ENCODE measurements at regions not wholly inside any gene's neighbourhood (a gene's known extent, or its start where the extent isn't known, plus 50 kb on each side); places are given as distances from the start of the nearest gene placed in this dataset.
"Not testable (repeated sequence)": the region's sequence is repeated elsewhere in the genome, so short reads cannot be mapped to it uniquely, and the experiment has no call there.

DNA sequence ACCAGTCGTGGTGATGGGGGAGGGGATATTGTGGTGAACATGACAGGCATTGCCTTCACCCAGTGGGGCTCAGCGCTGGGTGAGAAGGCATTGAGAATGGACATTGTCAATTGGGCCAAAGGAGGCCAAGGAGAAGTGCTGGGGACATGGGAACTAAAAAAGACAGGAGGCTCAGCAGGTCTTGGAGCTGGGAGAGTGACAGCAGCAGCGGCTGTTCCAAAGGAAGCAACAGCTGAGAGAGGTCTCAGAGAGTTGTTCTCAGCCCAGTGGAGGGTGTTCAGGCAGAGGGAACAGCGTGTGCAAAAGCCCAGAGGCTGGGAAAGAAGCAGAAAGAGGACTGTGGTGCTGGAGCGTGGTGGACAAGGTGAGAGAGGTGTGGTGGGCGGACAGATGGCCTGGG is 56.6 kb upstream of the ASNS start:
- H3K9me3 ChIP-seq (ENCODE audit: control insufficient read depth, insufficient read depth, low read length); H3K4me1 ChIP-seq (ENCODE audit: control insufficient read depth, insufficient read depth, low read length); H3K36me3 ChIP-seq (ENCODE audit: control insufficient read depth, insufficient read depth, low read length); H3K27ac ChIP-seq (ENCODE audit: low read depth, low read length); H3K9ac ChIP-seq (ENCODE audit: low read depth, low read length); H3K4me3 ChIP-seq (ENCODE audit: low read depth, low read length); H3K27me3 ChIP-seq (ENCODE audit: control insufficient read depth, insufficient read depth, low read length): not testable (repeated sequence)

DNA sequence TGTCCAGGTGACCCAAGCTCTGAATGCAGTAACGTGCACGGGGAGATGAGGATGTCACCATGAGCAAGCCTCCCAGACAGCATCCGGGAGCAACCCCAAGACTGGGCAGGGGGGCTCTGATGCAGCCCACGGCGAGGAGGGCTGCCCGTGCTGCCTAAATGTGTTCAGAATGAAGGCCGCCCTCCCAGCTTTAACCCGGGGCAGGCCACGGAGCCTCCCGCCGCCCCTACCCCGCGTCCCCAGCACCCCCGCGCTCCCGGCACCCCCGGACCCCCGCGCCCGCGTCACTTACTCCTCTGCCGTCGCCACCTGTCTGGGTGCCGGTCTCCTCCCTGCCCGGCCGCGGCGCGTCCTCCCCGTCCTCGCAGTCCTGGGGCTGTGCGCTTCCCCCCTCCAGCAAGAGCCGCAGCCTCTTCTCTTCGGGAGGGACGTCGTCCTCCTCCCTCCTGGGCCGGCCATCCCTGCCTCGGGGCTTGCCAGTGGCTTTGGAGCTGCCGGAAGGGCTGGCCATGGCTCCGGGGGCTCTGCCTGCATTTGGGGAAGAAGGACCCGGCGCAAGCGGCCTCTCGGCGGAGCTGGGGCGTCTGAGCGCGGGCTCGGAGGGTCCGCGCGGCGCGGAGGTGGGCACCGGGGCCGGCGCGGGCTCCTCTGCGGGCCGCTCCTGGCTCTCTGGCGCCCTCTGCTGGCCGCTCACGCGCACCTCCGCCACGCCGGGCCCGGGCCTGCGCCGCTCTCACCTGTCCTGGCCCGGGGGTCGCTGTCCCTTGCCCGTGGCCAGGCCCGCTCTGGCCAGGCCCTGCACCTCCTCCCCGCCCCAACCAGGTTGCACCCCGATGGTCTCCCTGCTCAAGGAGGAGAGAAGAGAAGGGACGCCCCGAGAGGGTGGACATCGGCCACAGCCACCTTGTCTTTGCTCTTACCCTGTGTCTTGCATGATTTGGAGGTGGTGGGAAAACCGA is 55.9 kb upstream of the ASNS start:
- H3K27ac ChIP-seq (ENCODE audit: low read depth, low read length); H3K27me3 ChIP-seq (ENCODE audit: control insufficient read depth, insufficient read depth, low read length); H3K4me1 ChIP-seq (ENCODE audit: control insufficient read depth, insufficient read depth, low read length); H3K9me3 ChIP-seq (ENCODE audit: control insufficient read depth, insufficient read depth, low read length); H3K36me3 ChIP-seq (ENCODE audit: control insufficient read depth, insufficient read depth, low read length); H3K9ac ChIP-seq (ENCODE audit: low read depth, low read length): not testable (repeated sequence)
- H3K4me3 ChIP-seq (ENCODE audit: low read depth, low read length), result peak overlapping the region; percentile 64
